CD4-positive, alpha-beta memory T cell (primary cell): ENCODE measurements at regions not wholly inside any gene's neighbourhood (a gene's known extent, or its start where the extent isn't known, plus 50 kb on each side); places are given as distances from the start of the nearest gene placed in this dataset.
"Not testable (repeated sequence)": the region's sequence is repeated elsewhere in the genome, so short reads cannot be mapped to it uniquely, and the experiment has no call there.

ENCODE experiments used
- CTCF ChIA-PET: fragments of 350-600 bp; sonication (Branson Sonifier 250); formaldehyde crosslinking; loops from one replicate; lab custom pipeline; 2021; ENCODE audit warnings: inconsistent platforms; ENCODE audit not compliant: partially characterized antibody; lab: Charles Lee
- POLR2A ChIA-PET: fragments of 350-600 bp; sonication (Branson Sonifier 250); formaldehyde crosslinking; loops from one replicate; lab custom pipeline; 2021; ENCODE audit not compliant: partially characterized antibody; lab: Charles Lee
- DNase-seq, 5 donors: peaks; one replicate each; pipeline versions ENCODE4 v3.0.0 to v3.0.0-alpha.2; 2020 to 2022; ENCODE audit warnings: mixed read lengths in 1 of 5
- H3K27ac ChIP-seq: one replicate; pipeline ENCODE4 v1.7.0; 2013; ENCODE audit warnings: low read depth, low read length
- H3K27me3 ChIP-seq: 2 replicates; pipeline ENCODE4 v1.7.0; 2013; ENCODE audit warnings: mild to moderate bottlenecking, low read length, moderate library complexity; ENCODE audit not compliant: insufficient read depth
- H3K36me3 ChIP-seq: 2 replicates; pipeline ENCODE4 v1.7.0; 2013; ENCODE audit warnings: mild to moderate bottlenecking, low read length, moderate library complexity; ENCODE audit not compliant: insufficient read depth
- H3K4me1 ChIP-seq: 2 replicates; pipeline ENCODE4 v1.7.0; 2013; ENCODE audit warnings: mild to moderate bottlenecking, low read length, moderate library complexity; ENCODE audit not compliant: insufficient read depth
- H3K4me3 ChIP-seq, 2 donors: one replicate each; pipeline ENCODE4 v1.7.0; 2013; ENCODE audit warnings: low read length in 2 of 2, mild to moderate bottlenecking in 1 of 2
- H3K9me3 ChIP-seq, 2 donors: one replicate each; pipeline ENCODE4 v1.7.0; 2013; ENCODE audit warnings: low read length in 2 of 2, control low read depth in 1 of 2; ENCODE audit not compliant: control insufficient read depth in 1 of 2
- H3K27ac Mint-ChIP-seq, 7 donors: one replicate each; pipeline ENCODE4 v1.8.0; 2020 to 2021; ENCODE audit warnings: mixed read lengths in 7 of 7, mild to moderate bottlenecking in 6 of 7, inconsistent platforms in 3 of 7, moderate library complexity in 3 of 7
- H3K27me3 Mint-ChIP-seq, 2 donors: one replicate each; pipeline ENCODE4 v1.8.0; 2020 to 2021; ENCODE audit warnings: mixed read lengths in 2 of 2
- H3K36me3 Mint-ChIP-seq, 2 donors: one replicate each; pipeline ENCODE4 v1.8.0; 2020 to 2021; ENCODE audit warnings: mixed read lengths in 2 of 2, inconsistent platforms in 1 of 2, mild to moderate bottlenecking in 1 of 2
- H3K4me1 Mint-ChIP-seq, 4 donors: one replicate each; pipeline ENCODE4 v1.8.0; 2020 to 2021; ENCODE audit warnings: mixed read lengths in 4 of 4, mild to moderate bottlenecking in 1 of 4
- H3K4me3 Mint-ChIP-seq, 8 donors: one replicate each; pipeline ENCODE4 v1.8.0; 2020 to 2021; ENCODE audit warnings: mixed read lengths in 8 of 8, mild to moderate bottlenecking in 7 of 8, moderate library complexity in 6 of 8, inconsistent platforms in 3 of 8
- H3K9me3 Mint-ChIP-seq, 8 donors: one replicate each; pipeline ENCODE4 v1.8.0; 2020 to 2021; ENCODE audit warnings: mixed read lengths in 8 of 8, mild to moderate bottlenecking in 5 of 8, inconsistent platforms in 3 of 8, moderate library complexity in 1 of 8
- intact Hi-C: fragments of 100-400 bp; cut with micrococcal nuclease; formaldehyde crosslinking; loops from one replicate; pipeline ENCODE4 v1.15.1; 2023

DNA sequence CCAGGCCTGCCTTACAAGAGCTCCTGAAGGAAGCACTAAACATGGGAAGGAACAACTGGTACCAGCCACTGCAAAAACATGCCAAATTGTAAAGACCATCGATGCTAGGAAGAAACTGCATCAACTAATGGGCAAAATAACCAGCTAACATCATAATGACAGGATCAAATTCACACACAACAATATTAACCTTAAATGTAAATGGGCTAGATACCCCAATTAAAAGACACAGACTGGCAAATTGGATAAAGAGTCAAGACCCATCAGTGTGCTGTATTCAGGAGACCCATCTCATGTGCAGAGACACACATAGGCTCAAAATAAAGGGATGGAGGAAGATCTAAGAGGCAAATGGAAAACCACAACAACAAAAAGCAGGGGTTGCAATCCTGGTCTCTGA lies 75.8 kb downstream of the ELAPOR2 start:
- DNase-seq, H3K27me3 ChIP-seq, intact Hi-C loops, H3K36me3 ChIP-seq, H3K27me3 Mint-ChIP-seq, CTCF ChIA-PET, H3K9me3 ChIP-seq, H3K4me3 ChIP-seq, POLR2A ChIA-PET, H3K27ac ChIP-seq: not testable (repeated sequence)
- Mint-ChIP-seq H3K36me3 (peaks cover 9 to 11% of the 10 kb centered on the region in 2 donors), H3K9me3 (peaks cover 2 to 37% (median 15%) of the 10 kb centered on the region in 8 donors), H3K4me1 (peaks cover 20 to 30% (median 25%) of the 10 kb centered on the region in 4 donors), H3K4me3 (peak overlapping the region in 1 of 8 donors; percentile 39), H3K27ac (peak overlapping the region in 3 of 7 donors; percentile 0 to 24 (median 6))
- peaks cover 22% of the 10 kb centered on the region for H3K4me1 ChIP-seq

DNA sequence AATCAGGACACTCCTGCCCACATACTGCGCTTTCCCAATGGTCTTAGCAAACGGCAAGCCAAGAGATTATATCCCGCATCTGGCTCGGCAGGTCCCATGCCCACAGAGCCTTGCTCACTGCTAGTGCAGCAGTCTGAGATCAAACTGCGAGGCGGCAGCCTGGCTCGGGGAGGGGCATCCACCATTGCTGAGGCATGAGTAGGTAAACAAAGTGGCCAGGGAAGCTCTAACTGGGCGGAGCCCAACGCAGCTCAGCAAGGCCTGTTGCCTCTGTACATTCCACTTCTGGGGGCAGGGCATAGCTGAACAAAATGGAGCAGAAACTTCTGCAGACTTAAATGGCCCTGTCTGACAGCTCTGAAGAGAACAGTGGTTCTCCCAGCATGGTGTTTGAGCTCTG lies 77.5 kb downstream of the ELAPOR2 start:
- CTCF ChIA-PET, result interaction anchor here (0.9 kb wide), 1 partner anchor 11 kb away, joined by 3 read pairs; no protein-coding TSS in a partner anchor

GRCh38 chr7:86981127-86981526 lies 78.3 kb downstream of the ELAPOR2 start:
- POLR2A ChIA-PET, result interaction anchor here (0.7 to 1.4 kb wide), 2 partner anchors 78 to 171 kb away, joined by 4 to 6 read pairs; partner anchors contain the start of genes DMTF1 and ELAPOR2
- H3K27me3 ChIP-seq, result no peaks in the 10 kb centered on the region
- peaks cover 2 to 28% (median 15%) of the 10 kb centered on the region in 8 donors for H3K9me3 Mint-ChIP-seq
- H3K9me3 ChIP-seq, result no peaks in the 10 kb centered on the region
- H3K4me3 ChIP-seq, result no peak overlapping the region
- H3K27ac ChIP-seq, result no peak overlapping the region
- H3K27ac Mint-ChIP-seq, result peak overlapping the region in 6 of 7 donors; percentile 87 to 98 (median 95)
- H3K4me3 Mint-ChIP-seq, result peak overlapping the region in 2 of 8 donors; percentile 9 to 30
- DNase-seq, result no peak
- no peaks in the 10 kb centered on the region for H3K36me3 ChIP-seq
- CTCF ChIA-PET, result interaction anchor here (1.3 kb wide), 1 partner anchor 168 kb away, joined by 3 read pairs; no protein-coding TSS in a partner anchor
- peaks cover 9 to 10% of the 10 kb centered on the region in 2 donors for H3K36me3 Mint-ChIP-seq
- intact Hi-C loops, result no loop called here
- peaks cover 34% of the 10 kb centered on the region for H3K4me1 ChIP-seq
- H3K4me1 Mint-ChIP-seq, result peaks cover 28 to 52% (median 43%) of the 10 kb centered on the region in 4 donors
- H3K27me3 Mint-ChIP-seq, result no peaks in the 10 kb centered on the region

More for the DNA sequence above, 77.5 kb downstream of the ELAPOR2 start:
- POLR2A ChIA-PET, H3K4me3 ChIP-seq, H3K27me3 ChIP-seq, DNase-seq, intact Hi-C loops, H3K4me3 Mint-ChIP-seq, H3K27me3 Mint-ChIP-seq, H3K9me3 ChIP-seq, H3K27ac ChIP-seq, H3K36me3 ChIP-seq: not testable (repeated sequence)
- Mint-ChIP-seq H3K36me3 (peaks cover 9 to 11% of the 10 kb centered on the region in 2 donors), H3K9me3 (peaks cover 2 to 29% (median 15%) of the 10 kb centered on the region in 8 donors), H3K4me1 (peaks cover 24 to 44% (median 37%) of the 10 kb centered on the region in 4 donors), H3K27ac (peak overlapping the region in 3 of 7 donors; percentile 22 to 98 (median 97))
- H3K4me1 ChIP-seq, result peaks cover 34% of the 10 kb centered on the region

DNA sequence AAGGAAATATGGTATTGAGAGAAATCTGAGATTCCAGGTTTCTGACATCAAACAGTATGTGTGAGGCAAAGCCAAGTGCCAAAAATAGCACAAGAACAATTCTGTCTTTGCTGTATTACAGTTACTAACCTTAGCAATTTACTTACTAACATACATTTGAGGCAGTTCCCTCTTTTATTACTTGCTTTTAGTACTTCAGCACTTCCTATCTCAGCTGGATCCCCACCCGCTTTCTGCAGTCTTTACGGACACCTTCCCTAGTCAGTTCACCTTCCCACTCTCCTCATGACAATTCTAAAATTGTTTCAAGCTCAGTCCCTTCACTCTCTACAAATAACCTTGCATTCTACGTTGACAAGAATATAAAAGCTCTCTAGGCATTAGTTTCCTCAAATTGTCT lies 79.2 kb downstream of the ELAPOR2 start:
- Histone ChIP-seq H3K4me3 (no peak overlapping the region), H3K27ac (peak overlapping the region; percentile 65), H3K9me3 (no peaks in the 10 kb centered on the region), H3K4me1 (peaks cover 34% of the 10 kb centered on the region), H3K36me3 (no peaks in the 10 kb centered on the region), H3K27me3 (no peaks in the 10 kb centered on the region)
- DNase-seq, result no peak
- ChIA-PET POLR2A (interaction anchor here (0.7 to 2.1 kb wide), 6 partner anchors 9 to 239 kb away, joined by 3 to 9 read pairs (median 4); partner anchors contain the start of genes DMTF1, ELAPOR2 and TMEM243), CTCF (interaction anchor here (1.2 to 1.6 kb wide), 3 partner anchors 9 to 168 kb away, joined by 3 to 7 read pairs (median 3); no protein-coding TSS in a partner anchor)
- Mint-ChIP-seq H3K4me3 (peak overlapping the region in 3 of 8 donors; percentile 2 to 70 (median 3)), H3K36me3 (peaks cover 7 to 9% of the 10 kb centered on the region in 2 donors), H3K4me1 (peaks cover 28 to 55% (median 44%) of the 10 kb centered on the region in 4 donors), H3K9me3 (peaks cover 2 to 22% (median 13%) of the 10 kb centered on the region in 8 donors), H3K27me3 (no peaks in the 10 kb centered on the region), H3K27ac (peak overlapping the region; percentile 74 to 98 (median 94))
- intact Hi-C loops, result no loop called here

DNA sequence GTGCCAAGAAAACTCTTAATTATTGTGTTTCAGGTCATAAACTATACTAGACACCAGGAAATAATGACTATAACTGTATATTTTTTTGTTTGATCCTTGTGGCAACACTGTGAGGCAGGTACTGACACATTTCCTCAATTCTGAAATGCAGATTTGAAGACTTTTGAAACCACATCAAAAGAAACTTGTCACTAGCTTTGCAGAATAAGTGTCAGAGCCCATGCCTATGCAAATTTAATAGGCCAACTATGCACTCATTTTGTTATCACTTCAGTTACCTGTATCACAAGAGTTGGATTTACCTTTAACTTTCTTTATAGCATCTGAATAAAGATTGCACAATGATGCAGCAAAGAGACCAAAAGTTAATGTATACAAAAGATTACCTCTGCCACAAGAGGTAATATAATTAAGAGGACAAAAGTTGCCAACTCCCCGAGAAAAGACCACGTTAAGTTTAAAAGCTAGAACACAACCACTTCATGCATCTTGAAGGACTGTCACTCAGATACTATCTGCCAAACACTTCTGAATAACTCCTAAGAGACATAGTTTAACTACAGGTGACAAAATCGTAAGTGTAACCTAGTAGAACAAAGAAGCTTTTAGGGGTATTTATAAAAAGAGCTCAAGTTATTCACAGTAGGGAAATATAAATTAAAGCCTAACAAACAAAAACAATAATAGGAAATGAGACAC lies 80.5 kb downstream of the ELAPOR2 start:
- Mint-ChIP-seq H3K4me3 (peak overlapping the region in 6 of 8 donors; percentile 30 to 74 (median 44)), H3K9me3 (peaks cover 0 to 9% (median 2%) of the 10 kb centered on the region in 8 donors), H3K36me3 (peaks cover 0 to 3% of the 10 kb centered on the region in 2 donors), H3K27ac (peak overlapping the region; percentile 87 to 98 (median 95)), H3K27me3 (no peaks in the 10 kb centered on the region), H3K4me1 (peaks cover 28 to 55% (median 44%) of the 10 kb centered on the region in 4 donors)
- Histone ChIP-seq H3K36me3 (no peaks in the 10 kb centered on the region), H3K27ac (peak overlapping the region; percentile 65), H3K4me3 (no peak overlapping the region), H3K27me3 (no peaks in the 10 kb centered on the region), H3K9me3 (no peaks in the 10 kb centered on the region), H3K4me1 (peaks cover 34% of the 10 kb centered on the region)
- DNase-seq, result peak; percentile 74 to 89 (median 84)
- POLR2A ChIA-PET, result interaction anchor here (0.6 to 2.1 kb wide), 9 partner anchors 11 to 366 kb away, joined by 3 to 13 read pairs (median 3); partner anchors contain the start of genes CROT, DMTF1 and TMEM243
- intact Hi-C loops, result loop anchor here (1.0 to 10.0 kb wide), 5 partner anchors 22 to 366 kb away; partner anchors contain the start of genes CROT, DMTF1, ELAPOR2 and TMEM243
- CTCF ChIA-PET, result interaction anchor here (0.6 to 1.6 kb wide), 9 partner anchors 8 to 257 kb away, joined by 3 to 8 read pairs (median 3); partner anchors contain the start of gene TMEM243

DNA sequence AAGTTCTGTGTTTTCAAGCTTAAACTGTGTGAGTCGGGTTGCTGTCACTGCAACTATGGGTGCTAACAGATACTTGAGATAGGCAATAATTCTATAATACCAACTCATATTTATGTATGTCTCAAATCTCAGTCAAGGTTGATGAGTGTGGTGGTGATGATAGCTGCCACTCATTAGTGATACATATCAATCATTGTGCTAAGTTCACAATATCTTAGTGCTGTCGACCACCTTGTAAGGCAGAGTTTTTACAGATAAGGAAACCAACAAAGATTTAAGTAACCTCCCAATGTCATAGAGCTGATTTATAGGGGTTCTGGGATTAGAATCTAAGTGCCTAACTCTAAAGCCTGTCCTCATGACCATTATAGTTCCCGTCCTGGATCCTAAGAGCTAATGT lies 82.5 kb downstream of the ELAPOR2 start:
- Mint-ChIP-seq H3K9me3 (no peaks in the 10 kb centered on the region), H3K27me3 (no peaks in the 10 kb centered on the region), H3K36me3 (no peaks in the 10 kb centered on the region), H3K27ac (peak overlapping the region; percentile 57 to 93 (median 81)), H3K4me3 (no peak overlapping the region), H3K4me1 (peaks cover 28 to 55% (median 46%) of the 10 kb centered on the region in 4 donors)
- POLR2A ChIA-PET, result interaction anchor here (0.6 kb wide), 1 partner anchor 186 kb away, joined by 3 read pairs; no protein-coding TSS in a partner anchor
- intact Hi-C loops, result loop anchor here (2.0 to 10.0 kb wide), 2 partner anchors 38 to 368 kb away; partner anchors contain the start of gene CROT
- CTCF ChIA-PET, result interaction anchor here (1.0 kb wide), 2 partner anchors 50 to 175 kb away, joined by 3 read pairs; partner anchors contain the start of gene DMTF1
- Histone ChIP-seq H3K27ac (no peak overlapping the region), H3K4me3 (no peak overlapping the region), H3K27me3 (no peaks in the 10 kb centered on the region), H3K36me3 (no peaks in the 10 kb centered on the region), H3K9me3 (no peaks in the 10 kb centered on the region), H3K4me1 (peaks cover 34% of the 10 kb centered on the region)
- no peak for DNase-seq
